MM.1S (cell line): ENCODE measurements at regions not wholly inside any gene's neighbourhood (a gene's known extent, or its start where the extent isn't known, plus 50 kb on each side); places are given as distances from the start of the nearest gene placed in this dataset.

Experiments used
- EZH2 ChIP-seq: fragments of 300-600 bp; sonication (generic); optimal IDR thresholded peaks from 2 replicates; pipeline ENCODE3; 2017; ENCODE audit warnings: low read depth, mild to moderate bottlenecking, antibody characterized with exemption, low read length, mixed read lengths
- TF ChIP-seq, protein P1 (sequence below): fragments of 300-600 bp; sonication (generic); IDR thresholded peaks from 2 replicates; pipeline ENCODE4 v1.5.1; 2016; ENCODE audit warnings: antibody characterized with exemption, low read length, mixed read lengths

DNA sequence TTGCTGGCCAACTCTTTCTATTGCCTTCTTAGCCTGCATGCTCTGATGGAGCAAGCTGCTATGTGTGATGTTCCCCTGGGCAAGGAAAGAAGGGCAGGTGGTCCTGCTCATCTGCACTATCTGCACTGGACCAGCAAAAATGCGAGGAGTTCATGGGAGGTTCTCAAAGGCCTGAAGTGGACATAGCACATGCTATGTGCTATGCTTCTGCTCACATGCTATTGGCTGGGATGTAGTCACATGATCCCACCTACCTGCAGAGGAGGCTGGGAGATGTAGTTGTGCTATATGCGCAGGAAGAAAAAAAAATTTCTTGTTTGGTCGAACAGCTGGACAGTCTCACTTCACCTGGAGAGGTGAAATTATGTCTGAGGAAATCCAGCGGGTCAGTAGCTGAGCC is 587.7 kb downstream of the MATN1 start:
- no peak for TF ChIP-seq EZH2
- TF ChIP-seq, protein P1, sequence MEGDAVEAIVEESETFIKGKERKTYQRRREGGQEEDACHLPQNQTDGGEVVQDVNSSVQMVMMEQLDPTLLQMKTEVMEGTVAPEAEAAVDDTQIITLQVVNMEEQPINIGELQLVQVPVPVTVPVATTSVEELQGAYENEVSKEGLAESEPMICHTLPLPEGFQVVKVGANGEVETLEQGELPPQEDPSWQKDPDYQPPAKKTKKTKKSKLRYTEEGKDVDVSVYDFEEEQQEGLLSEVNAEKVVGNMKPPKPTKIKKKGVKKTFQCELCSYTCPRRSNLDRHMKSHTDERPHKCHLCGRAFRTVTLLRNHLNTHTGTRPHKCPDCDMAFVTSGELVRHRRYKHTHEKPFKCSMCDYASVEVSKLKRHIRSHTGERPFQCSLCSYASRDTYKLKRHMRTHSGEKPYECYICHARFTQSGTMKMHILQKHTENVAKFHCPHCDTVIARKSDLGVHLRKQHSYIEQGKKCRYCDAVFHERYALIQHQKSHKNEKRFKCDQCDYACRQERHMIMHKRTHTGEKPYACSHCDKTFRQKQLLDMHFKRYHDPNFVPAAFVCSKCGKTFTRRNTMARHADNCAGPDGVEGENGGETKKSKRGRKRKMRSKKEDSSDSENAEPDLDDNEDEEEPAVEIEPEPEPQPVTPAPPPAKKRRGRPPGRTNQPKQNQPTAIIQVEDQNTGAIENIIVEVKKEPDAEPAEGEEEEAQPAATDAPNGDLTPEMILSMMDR: no peak
